NT2/D1 (cell line): ENCODE measurements at regions not wholly inside any gene's neighbourhood (a gene's known extent, or its start where the extent isn't known, plus 50 kb on each side); places are given as distances from the start of the nearest gene placed in this dataset.

Experiments
- SUZ12 ChIP-seq: IDR thresholded peaks from 2 replicates; pipeline ENCODE4 v1.6.1; 2011; ENCODE audit not compliant: insufficient read length, insufficient read depth; ENCODE audit errors: extremely low read depth
- YY1 ChIP-seq: IDR thresholded peaks from 2 replicates; pipeline ENCODE4 v1.6.1; 2011; ENCODE audit not compliant: insufficient read length, insufficient read depth

DNA sequence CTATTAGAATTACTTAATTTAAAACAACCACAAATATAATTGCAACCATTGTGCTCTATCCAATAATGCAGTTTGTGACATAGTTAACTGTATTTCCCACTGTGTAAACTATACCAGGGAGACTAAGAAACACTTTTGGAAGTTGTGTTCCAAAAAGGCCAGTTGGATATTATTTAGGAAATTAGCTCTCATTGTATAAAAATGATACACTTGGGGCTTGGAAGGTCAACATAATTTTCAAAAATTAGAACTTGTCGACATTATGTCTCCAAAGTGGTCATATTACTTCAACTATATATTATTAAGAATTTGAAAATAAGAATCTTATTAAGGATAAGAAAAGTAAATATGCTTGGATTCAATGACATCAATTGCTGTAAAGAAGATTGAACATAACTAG is 876.6 kb downstream of the MRPL39 start:
- TF ChIP-seq YY1 (no peak), SUZ12 (no peak)
